ENCODE measurements at regions not wholly inside any gene's neighbourhood (a gene's known extent, or its start where the extent isn't known, plus 50 kb on each side); places are given as distances from the start of the nearest gene placed in this dataset.
"Not testable (repeated sequence)": the region's sequence is repeated elsewhere in the genome, so short reads cannot be mapped to it uniquely, and the experiment has no call there.

- no peak for DNase-seq (ENCODE audit: low read depth in 2 of 2)
These were observed 649.6 kb downstream of the SPRY1 start for GRCh38 chr4:124046190-124046589.

- no peak for DNase-seq (ENCODE audit: low read depth in 2 of 2)
These were observed 657.4 kb downstream of the SPRY1 start for GRCh38 chr4:124053872-124054538.

GRCh38 chr4:124055336-124055735, 657.2 kb downstream of the ANKRD50 start:
- DNase-seq (ENCODE audit: low read depth in 2 of 2) = no peak

- DNase-seq (ENCODE audit: low read depth in 2 of 2) = no peak
These were observed 656.6 kb downstream of the ANKRD50 start for GRCh38 chr4:124055896-124056295.

GRCh38 chr4:124060261-124060918, 652.1 kb downstream of the ANKRD50 start:
- DNase-seq (ENCODE audit: low read depth in 2 of 2) = no peak

GRCh38 chr4:124061413-124061812, 651.1 kb downstream of the ANKRD50 start:
- DNase-seq (ENCODE audit: low read depth in 2 of 2) = no peak

GRCh38 chr4:124065422-124065821, 647.1 kb downstream of the ANKRD50 start:
- DNase-seq (ENCODE audit: low read depth in 2 of 2) = no peak

GRCh38 chr4:124065936-124066335, 646.6 kb downstream of the ANKRD50 start:
- DNase-seq (ENCODE audit: low read depth in 2 of 2) = no peak

- no peak for DNase-seq (ENCODE audit: low read depth in 2 of 2)
These were observed 645.9 kb downstream of the ANKRD50 start for GRCh38 chr4:124066595-124066994.

- no peak for DNase-seq (ENCODE audit: low read depth in 2 of 2)
These were observed 645.5 kb downstream of the ANKRD50 start for GRCh38 chr4:124067046-124067445.

- DNase-seq (ENCODE audit: low read depth in 2 of 2) = no peak
These were observed 641.6 kb downstream of the ANKRD50 start for GRCh38 chr4:124070688-124071484.

- DNase-seq (ENCODE audit: low read depth in 2 of 2) = not testable (repeated sequence)
These were observed 637.3 kb downstream of the ANKRD50 start for GRCh38 chr4:124075276-124075675.

GRCh38 chr4:124079174-124079780, 633.3 kb downstream of the ANKRD50 start:
- no peak for DNase-seq (ENCODE audit: low read depth in 2 of 2)

- no peak for DNase-seq (ENCODE audit: low read depth in 2 of 2)
These were observed 628.8 kb downstream of the ANKRD50 start for GRCh38 chr4:124083711-124084110.

GRCh38 chr4:124085561-124086180, 626.9 kb downstream of the ANKRD50 start:
- DNase-seq (ENCODE audit: low read depth in 2 of 2) = no peak

GRCh38 chr4:124090021-124090420, 622.5 kb downstream of the ANKRD50 start:
- no peak for DNase-seq (ENCODE audit: low read depth in 2 of 2)

- no peak for DNase-seq (ENCODE audit: low read depth in 2 of 2)
These were observed 620.4 kb downstream of the ANKRD50 start for GRCh38 chr4:124092101-124092500.

- no peak for DNase-seq (ENCODE audit: low read depth in 2 of 2)
These were observed 620.0 kb downstream of the ANKRD50 start for GRCh38 chr4:124092541-124092984.

- no peak for DNase-seq (ENCODE audit: low read depth in 2 of 2)
These were observed 616.9 kb downstream of the ANKRD50 start for GRCh38 chr4:124095621-124096020.

- DNase-seq (ENCODE audit: low read depth in 2 of 2) = no peak
These were observed 616.2 kb downstream of the ANKRD50 start for GRCh38 chr4:124096290-124096689.

GRCh38 chr4:124097447-124097846, 615.1 kb downstream of the ANKRD50 start:
- DNase-seq (ENCODE audit: low read depth in 2 of 2) = no peak

GRCh38 chr4:124104101-124104500, 608.4 kb downstream of the ANKRD50 start:
- no peak for DNase-seq (ENCODE audit: low read depth in 2 of 2)
